ENCODE measurements at regions not wholly inside any gene's neighbourhood (a gene's known extent, or its start where the extent isn't known, plus 50 kb on each side); places are given as distances from the start of the nearest gene placed in this dataset.

GRCh38 chr4:153950100-153950979 lies 161.5 kb upstream of the SFRP2 start:
- no peaks in the 10 kb centered on the region for H3K36me3 ChIP-seq
- 55% methylated on average over 7 of the region's 7 CpGs for WGBS, 2 donors
- H3K27ac ChIP-seq = no peak overlapping the region
- DNase-seq = no peak
- TF ChIP-seq POLR2A (IDR thresholded peaks at IDR 0.05) (no peak), CTCF (IDR thresholded peaks at IDR 0.05) (no peak)
- intact Hi-C loops (cut with DNase I) = no loop called here
- peaks cover 0 to 5% of the 10 kb centered on the region in 2 donors for H3K4me1 ChIP-seq
- H3K27me3 ChIP-seq = no peaks in the 10 kb centered on the region
- H3K4me3 ChIP-seq (replicated peaks in 1 of 3) = no peak overlapping the region
- H3K9me3 ChIP-seq = no peaks in the 10 kb centered on the region

- no peak for TF ChIP-seq CTCF (IDR thresholded peaks at IDR 0.05)
- Histone ChIP-seq H3K36me3 (no peaks in the 10 kb centered on the region), H3K4me1 (peaks cover 0 to 5% of the 10 kb centered on the region in 2 donors), H3K4me3 (replicated peaks in 1 of 3) (no peak overlapping the region), H3K27ac (no peak overlapping the region), H3K9me3 (no peaks in the 10 kb centered on the region), H3K27me3 (no peaks in the 10 kb centered on the region)
- 83 to 84% methylated on average over 1 of the region's 1 CpG for WGBS, 2 donors
- no peak for DNase-seq
- intact Hi-C loops (cut with DNase I) = no loop called here
Observed at GRCh38 chr4:153948041-153948440, 159.2 kb upstream of the SFRP2 start.

GRCh38 chr4:153947124-153947523 lies 158.2 kb upstream of the SFRP2 start:
- Histone ChIP-seq H3K9me3 (no peaks in the 10 kb centered on the region), H3K4me3 (replicated peaks in 1 of 3) (no peak overlapping the region), H3K4me1 (peaks cover 0 to 5% of the 10 kb centered on the region in 2 donors), H3K27me3 (no peaks in the 10 kb centered on the region), H3K36me3 (no peaks in the 10 kb centered on the region), H3K27ac (no peak overlapping the region)
- no peak for DNase-seq
- no peak for TF ChIP-seq CTCF (IDR thresholded peaks at IDR 0.05)
- no peak for TF ChIP-seq POLR2A (IDR thresholded peaks at IDR 0.05)
- intact Hi-C loops (cut with DNase I) = no loop called here
- 84 to 93% methylated on average over 1 of the region's 1 CpG for WGBS, 2 donors

GRCh38 chr4:153945704-153946103 lies 156.8 kb upstream of the SFRP2 start:
- no peaks in the 10 kb centered on the region for H3K27me3 ChIP-seq
- intact Hi-C loops (cut with DNase I) = no loop called here

More at GRCh38 chr4:153945704-153946103, 156.8 kb upstream of the SFRP2 start:
- peaks cover 0 to 2% of the 10 kb centered on the region in 2 donors for H3K4me1 ChIP-seq
- no peak for TF ChIP-seq POLR2A (IDR thresholded peaks at IDR 0.05)
- TF ChIP-seq CTCF (IDR thresholded peaks at IDR 0.05) = no peak
- H3K4me3 ChIP-seq (replicated peaks in 1 of 3) = no peak overlapping the region
- H3K36me3 ChIP-seq = no peaks in the 10 kb centered on the region
- WGBS, 2 donors = 86 to 96% methylated on average over 1 of the region's 1 CpG
- H3K27ac ChIP-seq = no peak overlapping the region
- DNase-seq = no peak
- H3K9me3 ChIP-seq = no peaks in the 10 kb centered on the region

Data from thyroid gland (tissue), 4 donors.